ENCODE measurements at regions not wholly inside any gene's neighbourhood (a gene's known extent, or its start where the extent isn't known, plus 50 kb on each side); places are given as distances from the start of the nearest gene placed in this dataset.
A peak's percentile ranks its signal among the peaks of the same experiment; 100 is the strongest.

DNA sequence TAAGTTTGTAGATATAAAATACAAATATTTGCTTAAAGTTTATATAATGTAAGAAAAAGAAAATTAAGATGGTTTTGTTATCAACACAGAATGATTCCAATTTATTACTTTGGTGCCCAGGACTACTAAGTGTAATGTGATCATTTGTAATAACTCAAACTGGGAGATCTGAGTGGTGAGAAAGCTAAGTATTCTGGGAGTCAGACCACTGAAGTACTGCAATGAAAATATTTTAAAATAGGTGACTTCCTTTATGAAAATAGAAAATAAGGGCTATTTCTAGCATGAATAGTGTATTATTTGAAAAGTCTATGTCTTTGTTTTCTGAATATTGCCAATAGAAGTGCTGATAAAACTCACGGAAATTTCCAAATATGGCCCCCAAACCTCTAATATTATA is 305.6 kb upstream of the MAN1A1 start:
- no peaks in the 10 kb centered on the region for H3K36me3 ChIP-seq (ENCODE audit: control insufficient read depth, insufficient read depth, low read length)
- H3K9me3 ChIP-seq (ENCODE audit: control insufficient read depth, insufficient read depth, low read depth, low read length), result no peaks in the 10 kb centered on the region
- H2AFZ ChIP-seq (ENCODE audit: low read length), result no peak overlapping the region
- no peaks in the 10 kb centered on the region for H3K4me1 ChIP-seq (ENCODE audit: control insufficient read depth, extremely low read depth, insufficient read depth, low read length)
- H3K27ac ChIP-seq (ENCODE audit: insufficient read depth, low read length), result no peak overlapping the region
- no peaks in the 10 kb centered on the region for H4K20me1 ChIP-seq (ENCODE audit: control insufficient read depth, extremely low read depth, insufficient read depth, low read length)
- no peaks in the 10 kb centered on the region for H3K79me2 ChIP-seq (ENCODE audit: control insufficient read depth, insufficient read depth, low read length)
- TF ChIP-seq, protein P1, sequence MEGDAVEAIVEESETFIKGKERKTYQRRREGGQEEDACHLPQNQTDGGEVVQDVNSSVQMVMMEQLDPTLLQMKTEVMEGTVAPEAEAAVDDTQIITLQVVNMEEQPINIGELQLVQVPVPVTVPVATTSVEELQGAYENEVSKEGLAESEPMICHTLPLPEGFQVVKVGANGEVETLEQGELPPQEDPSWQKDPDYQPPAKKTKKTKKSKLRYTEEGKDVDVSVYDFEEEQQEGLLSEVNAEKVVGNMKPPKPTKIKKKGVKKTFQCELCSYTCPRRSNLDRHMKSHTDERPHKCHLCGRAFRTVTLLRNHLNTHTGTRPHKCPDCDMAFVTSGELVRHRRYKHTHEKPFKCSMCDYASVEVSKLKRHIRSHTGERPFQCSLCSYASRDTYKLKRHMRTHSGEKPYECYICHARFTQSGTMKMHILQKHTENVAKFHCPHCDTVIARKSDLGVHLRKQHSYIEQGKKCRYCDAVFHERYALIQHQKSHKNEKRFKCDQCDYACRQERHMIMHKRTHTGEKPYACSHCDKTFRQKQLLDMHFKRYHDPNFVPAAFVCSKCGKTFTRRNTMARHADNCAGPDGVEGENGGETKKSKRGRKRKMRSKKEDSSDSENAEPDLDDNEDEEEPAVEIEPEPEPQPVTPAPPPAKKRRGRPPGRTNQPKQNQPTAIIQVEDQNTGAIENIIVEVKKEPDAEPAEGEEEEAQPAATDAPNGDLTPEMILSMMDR (conservative IDR thresholded peaks at IDR 0.05 in 1 of 2, IDR thresholded peaks at IDR 0.05 in 1 of 2; ENCODE audit: low read depth in 1 of 2, low read length in 2 of 2), result no peak
- TF ChIP-seq EZH2 (IDR thresholded peaks at IDR 0.05; ENCODE audit: low read length, missing control alignments), result no peak
- no peak overlapping the region for H3K4me3 ChIP-seq (replicated peaks in 1 of 4; ENCODE audit: control extremely low read depth in 1 of 4, insufficient read depth in 1 of 4, low read depth in 3 of 4, low read length in 4 of 4)
- H3K4me2 ChIP-seq (ENCODE audit: extremely low read depth, insufficient read depth, low read length), result no peak overlapping the region
- no peaks in the 10 kb centered on the region for H3K27me3 ChIP-seq (ENCODE audit: control insufficient read depth, insufficient read depth, low read length)
- no peak for DNase-seq (ENCODE audit: low read depth in 2 of 2)
- H3K9ac ChIP-seq (ENCODE audit: insufficient read depth, low read length), result no peak overlapping the region

DNA sequence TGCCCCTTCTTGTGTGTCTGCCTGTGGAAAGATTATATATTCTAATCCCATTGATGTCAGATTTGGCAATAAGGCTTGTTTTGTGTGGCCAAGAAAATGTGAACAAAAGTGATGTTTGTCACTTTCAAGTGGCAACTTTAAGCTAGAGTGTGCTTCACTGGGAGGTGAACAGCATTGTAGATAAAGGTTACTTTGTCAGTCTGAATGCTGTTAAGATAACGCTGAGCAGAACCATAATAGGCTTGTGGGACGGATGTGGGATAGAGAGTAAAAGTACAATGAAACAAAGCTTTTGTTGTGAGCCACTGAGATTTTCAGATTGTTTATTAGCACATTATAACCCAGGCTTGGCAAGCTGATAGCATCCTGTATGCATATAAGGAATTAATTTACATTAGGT is 303.8 kb upstream of the MAN1A1 start:
- Histone ChIP-seq H4K20me1 (ENCODE audit: control insufficient read depth, extremely low read depth, insufficient read depth, low read length) (no peaks in the 10 kb centered on the region), H3K27me3 (ENCODE audit: control insufficient read depth, insufficient read depth, low read length) (no peaks in the 10 kb centered on the region), H3K27ac (ENCODE audit: insufficient read depth, low read length) (no peak overlapping the region), H3K79me2 (ENCODE audit: control insufficient read depth, insufficient read depth, low read length) (no peaks in the 10 kb centered on the region), H3K9me3 (ENCODE audit: control insufficient read depth, insufficient read depth, low read depth, low read length) (no peaks in the 10 kb centered on the region), H3K4me2 (ENCODE audit: extremely low read depth, insufficient read depth, low read length) (no peak overlapping the region), H3K36me3 (ENCODE audit: control insufficient read depth, insufficient read depth, low read length) (no peaks in the 10 kb centered on the region), H3K9ac (ENCODE audit: insufficient read depth, low read length) (no peak overlapping the region), H2AFZ (ENCODE audit: low read length) (no peak overlapping the region), H3K4me3 (replicated peaks in 1 of 4; ENCODE audit: control extremely low read depth in 1 of 4, insufficient read depth in 1 of 4, low read depth in 3 of 4, low read length in 4 of 4) (no peak overlapping the region), H3K4me1 (ENCODE audit: control insufficient read depth, extremely low read depth, insufficient read depth, low read length) (no peaks in the 10 kb centered on the region)
- TF ChIP-seq, protein P1 (conservative IDR thresholded peaks at IDR 0.05 in 1 of 2, IDR thresholded peaks at IDR 0.05 in 1 of 2; ENCODE audit: low read depth in 1 of 2, low read length in 2 of 2), result no peak
- TF ChIP-seq EZH2 (IDR thresholded peaks at IDR 0.05; ENCODE audit: low read length, missing control alignments), result no peak
- DNase-seq (ENCODE audit: low read depth in 2 of 2), result no peak

DNA sequence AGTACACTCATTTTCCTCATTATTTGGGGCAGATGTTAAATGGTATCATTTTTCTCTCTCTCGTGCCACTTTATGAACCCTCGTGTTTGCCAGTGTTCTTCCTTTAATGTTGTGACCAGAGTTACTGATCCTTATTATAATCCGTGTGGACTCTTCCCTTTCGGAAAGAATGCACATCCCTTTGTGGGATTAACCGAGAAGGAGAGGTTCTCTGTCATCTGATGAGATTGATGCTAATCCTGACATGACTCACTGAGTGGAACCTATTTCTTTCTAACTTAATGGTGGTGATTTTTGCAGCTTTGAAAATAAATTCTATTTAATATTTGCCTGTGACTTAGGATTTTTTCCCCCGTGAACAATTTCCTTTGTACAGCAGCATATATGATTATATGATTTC is 300.0 kb upstream of the MAN1A1 start:
- Histone ChIP-seq H3K4me1 (ENCODE audit: control insufficient read depth, extremely low read depth, insufficient read depth, low read length) (no peaks in the 10 kb centered on the region), H3K9ac (ENCODE audit: insufficient read depth, low read length) (no peak overlapping the region), H3K9me3 (ENCODE audit: control insufficient read depth, insufficient read depth, low read depth, low read length) (no peaks in the 10 kb centered on the region), H3K36me3 (ENCODE audit: control insufficient read depth, insufficient read depth, low read length) (no peaks in the 10 kb centered on the region), H3K4me2 (ENCODE audit: extremely low read depth, insufficient read depth, low read length) (no peak overlapping the region), H2AFZ (ENCODE audit: low read length) (no peak overlapping the region), H3K79me2 (ENCODE audit: control insufficient read depth, insufficient read depth, low read length) (no peaks in the 10 kb centered on the region), H4K20me1 (ENCODE audit: control insufficient read depth, extremely low read depth, insufficient read depth, low read length) (no peaks in the 10 kb centered on the region), H3K27ac (ENCODE audit: insufficient read depth, low read length) (no peak overlapping the region), H3K27me3 (ENCODE audit: control insufficient read depth, insufficient read depth, low read length) (no peaks in the 10 kb centered on the region), H3K4me3 (replicated peaks in 1 of 4; ENCODE audit: control extremely low read depth in 1 of 4, insufficient read depth in 1 of 4, low read depth in 3 of 4, low read length in 4 of 4) (no peak overlapping the region)
- DNase-seq (ENCODE audit: low read depth in 2 of 2), result peak in 1 of 2 donors; percentile 8
- TF ChIP-seq, protein P1 (conservative IDR thresholded peaks at IDR 0.05 in 1 of 2, IDR thresholded peaks at IDR 0.05 in 1 of 2; ENCODE audit: low read depth in 1 of 2, low read length in 2 of 2), result no peak
- no peak for TF ChIP-seq EZH2 (IDR thresholded peaks at IDR 0.05; ENCODE audit: low read length, missing control alignments)
